OCI-LY1 (cell line): ENCODE measurements at regions not wholly inside any gene's neighbourhood (a gene's known extent, or its start where the extent isn't known, plus 50 kb on each side); places are given as distances from the start of the nearest gene placed in this dataset.

Experiments used
- H2AFZ ChIP-seq: fragments of 200-600 bp; sonication (generic), shearing (Covaris generic); 2 replicates; pipeline ENCODE4 v1.6.0; 2014; ENCODE audit warnings: antibody characterized with exemption, mild to moderate bottlenecking, low read length
- H3F3A ChIP-seq: fragments of 200-600 bp; sonication (generic), shearing (Covaris generic); 2 replicates; pipeline ENCODE4 v1.6.0; 2014; ENCODE audit warnings: mild to moderate bottlenecking, antibody characterized with exemption, low read length, moderate library complexity; ENCODE audit not compliant: insufficient read depth
- H3K27ac ChIP-seq: fragments of 200-600 bp; sonication (generic); 2 replicates; pipeline ENCODE4 v1.5.1; 2014; ENCODE audit warnings: low read length, mixed run types, mild to moderate bottlenecking, low read depth; ENCODE audit not compliant: poor library complexity, severe bottlenecking
- H3K27me3 ChIP-seq: fragments of 200-600 bp; sonication (generic); 2 replicates; pipeline ENCODE4 v1.6.0; 2014; ENCODE audit warnings: antibody characterized with exemption, mild to moderate bottlenecking, low read length, moderate library complexity; ENCODE audit not compliant: insufficient read depth
- H3K36me3 ChIP-seq: fragments of 200-600 bp; sonication (generic); 2 replicates; pipeline ENCODE4 v1.6.1; 2014; ENCODE audit warnings: mild to moderate bottlenecking, antibody characterized with exemption, low read length, moderate library complexity, mixed read lengths; ENCODE audit not compliant: insufficient read depth
- H3K4me1 ChIP-seq: fragments of 200-600 bp; sonication (generic); 2 replicates; pipeline ENCODE4 v1.5.1; 2014; ENCODE audit warnings: mild to moderate bottlenecking, low read length, moderate library complexity; ENCODE audit not compliant: insufficient read depth, severe bottlenecking
- H3K4me2 ChIP-seq: fragments of 200-600 bp; sonication (generic), shearing (Covaris generic); 2 replicates; pipeline ENCODE4 v1.6.1; 2014; ENCODE audit warnings: low read length
- H3K4me3 ChIP-seq: fragments of 200-600 bp; sonication (generic); 2 replicates; pipeline ENCODE4 v1.5.1; 2014; ENCODE audit warnings: low read length, low read depth, mild to moderate bottlenecking, mixed read lengths; ENCODE audit not compliant: poor library complexity, severe bottlenecking
- H3K79me2 ChIP-seq: fragments of 200-600 bp; shearing (Covaris generic); 2 replicates; pipeline ENCODE4 v1.6.1; 2016; ENCODE audit warnings: mixed run types, low read length, mixed read lengths; ENCODE audit not compliant: insufficient read depth
- H3K9ac ChIP-seq: fragments of 200-600 bp; sonication (generic), shearing (Covaris generic); 2 replicates; pipeline ENCODE4 v1.6.1; 2014; ENCODE audit warnings: mild to moderate bottlenecking, low read length, mixed read lengths
- H3K9me2 ChIP-seq: fragments of 200-600 bp; sonication (generic), shearing (Covaris generic); 2 replicates; pipeline ENCODE4 v1.6.1; 2014; ENCODE audit warnings: low read depth, mild to moderate bottlenecking, low read length, mixed read lengths
- H3K9me3 ChIP-seq: fragments of 200-600 bp; shearing (Covaris generic); 2 replicates; pipeline ENCODE4 v1.6.1; 2014; ENCODE audit warnings: low read length, mixed read lengths
- H4K20me1 ChIP-seq: fragments of 200-600 bp; sonication (generic), shearing (Covaris generic); 2 replicates; pipeline ENCODE4 v1.6.0; 2016; ENCODE audit warnings: mild to moderate bottlenecking, low read length; ENCODE audit not compliant: insufficient read depth
- CTCF ChIP-seq: fragments of 200-600 bp; sonication (generic), shearing (Covaris generic); IDR thresholded peaks from 2 replicates; pipeline ENCODE4 v1.5.1; 2017; ENCODE audit warnings: mild to moderate bottlenecking, antibody characterized with exemption, low read length, moderate library complexity, mixed read lengths
- EZH2 ChIP-seq: fragments of 200-600 bp; sonication (generic), shearing (Covaris generic); IDR thresholded peaks from 2 replicates; pipeline ENCODE4 v1.8.0; 2017; ENCODE audit warnings: borderline replicate concordance, mixed run types, mild to moderate bottlenecking, antibody characterized with exemption, low read length, moderate library complexity, mixed read lengths

DNA sequence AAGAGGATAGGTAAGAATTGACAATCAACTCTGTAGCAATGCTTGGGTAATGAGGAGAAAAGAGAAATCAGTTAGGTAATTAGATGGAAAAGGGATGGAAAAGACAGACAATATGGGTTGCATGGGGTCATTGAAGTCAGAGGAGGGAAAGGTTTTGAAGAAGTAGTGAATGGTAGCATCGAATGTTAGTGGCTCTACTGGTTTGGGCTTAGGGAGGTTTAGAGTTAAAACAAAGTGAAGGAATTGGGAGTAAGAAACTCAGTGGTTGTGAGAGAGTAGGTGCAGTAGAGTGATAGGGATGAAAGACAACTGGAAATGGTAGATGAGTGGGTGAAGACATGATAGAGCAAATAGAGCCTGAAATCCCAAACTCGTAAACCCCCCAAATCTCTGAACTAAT, 140.1 kb upstream of the ZFP64 start:
- H3K4me1 ChIP-seq, result no peaks in the 10 kb centered on the region
- H3K36me3 ChIP-seq, result no peaks in the 10 kb centered on the region
- H3F3A ChIP-seq, result no peaks in the 10 kb centered on the region
- H3K4me2 ChIP-seq, result no peak overlapping the region
- no peak overlapping the region for H3K9ac ChIP-seq
- 0 out of 2 replicates have a peak, but pooled peaks cover 4% of the 10 kb centered on the region for H3K27me3 ChIP-seq
- H2AFZ ChIP-seq, result no peak overlapping the region
- H3K27ac ChIP-seq, result no peak overlapping the region
- no peak for TF ChIP-seq CTCF
- TF ChIP-seq EZH2, result no peak
- H3K9me3 ChIP-seq, result no peaks in the 10 kb centered on the region
- H3K9me2 ChIP-seq, result no peaks in the 10 kb centered on the region; the same call in 1 of the 2 replicates
- no peaks in the 10 kb centered on the region for H3K79me2 ChIP-seq
- no peaks in the 10 kb centered on the region for H4K20me1 ChIP-seq
- no peak overlapping the region for H3K4me3 ChIP-seq

DNA sequence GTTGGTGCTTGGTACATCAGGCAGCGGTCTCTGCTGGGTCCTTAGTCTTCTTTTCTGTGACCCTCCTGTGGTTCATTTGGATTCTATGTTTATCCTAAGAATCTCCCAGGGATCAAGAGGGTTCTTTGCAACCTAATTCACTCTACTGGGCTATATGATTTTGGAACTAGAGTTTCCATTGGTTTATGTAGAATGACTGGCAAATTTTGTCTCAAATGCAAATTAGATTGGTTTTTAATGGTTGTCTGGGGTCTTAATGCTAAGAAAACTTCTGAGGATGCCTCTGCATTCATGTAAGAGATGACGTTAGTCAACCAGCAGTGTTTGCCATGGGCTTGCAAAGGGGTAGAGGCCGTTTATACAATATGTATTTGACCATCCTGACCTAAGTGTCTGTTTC, 129.8 kb upstream of the ZFP64 start:
- TF ChIP-seq EZH2 (no peak), CTCF (no peak)

DNA sequence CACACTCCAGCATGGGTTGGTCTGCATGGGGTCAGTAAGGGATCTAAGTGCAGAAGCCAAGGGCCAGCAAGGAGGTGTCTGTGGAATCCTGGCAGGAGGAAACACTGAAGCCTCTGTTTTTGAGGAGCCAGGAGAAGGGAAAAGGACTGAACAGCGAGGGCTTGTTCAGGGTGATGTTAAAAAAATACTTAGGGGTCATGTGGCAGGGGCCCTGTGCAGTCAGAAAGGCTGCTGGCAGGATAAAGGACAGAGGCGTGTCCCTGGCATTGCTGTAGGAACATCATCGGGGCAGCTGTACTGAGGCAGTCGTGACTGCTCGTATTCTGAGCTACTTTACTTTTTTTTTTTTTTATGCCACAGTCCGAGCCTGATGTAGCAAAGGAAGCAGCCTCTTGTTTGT, 127.1 kb upstream of the ZFP64 start:
- H3K4me3 ChIP-seq, result no peak overlapping the region
- H3K4me2 ChIP-seq, result no peak overlapping the region
- H3K9ac ChIP-seq, result no peak overlapping the region
- no peaks in the 10 kb centered on the region for H4K20me1 ChIP-seq
- H3F3A ChIP-seq, result no peaks in the 10 kb centered on the region
- H3K4me1 ChIP-seq, result no peaks in the 10 kb centered on the region
- H3K9me2 ChIP-seq, result no peaks in the 10 kb centered on the region
- no peaks in the 10 kb centered on the region for H3K27me3 ChIP-seq
- no peak overlapping the region for H2AFZ ChIP-seq
- H3K79me2 ChIP-seq, result no peaks in the 10 kb centered on the region
- H3K36me3 ChIP-seq, result no peaks in the 10 kb centered on the region
- no peak overlapping the region for H3K27ac ChIP-seq
- TF ChIP-seq EZH2, result no peak
- TF ChIP-seq CTCF, result no peak
- no peaks in the 10 kb centered on the region for H3K9me3 ChIP-seq

More for the DNA sequence above, 129.8 kb upstream of the ZFP64 start:
- H3K27me3 ChIP-seq, result no peaks in the 10 kb centered on the region
- no peaks in the 10 kb centered on the region for H3K9me2 ChIP-seq
- no peak overlapping the region for H2AFZ ChIP-seq
- H3K79me2 ChIP-seq, result no peaks in the 10 kb centered on the region
- no peak overlapping the region for H3K4me2 ChIP-seq
- no peaks in the 10 kb centered on the region for H3K36me3 ChIP-seq
- H4K20me1 ChIP-seq, result no peaks in the 10 kb centered on the region
- H3F3A ChIP-seq, result no peaks in the 10 kb centered on the region
- no peak overlapping the region for H3K27ac ChIP-seq
- no peaks in the 10 kb centered on the region for H3K4me1 ChIP-seq
- H3K9me3 ChIP-seq, result no peaks in the 10 kb centered on the region
- no peak overlapping the region for H3K4me3 ChIP-seq
- no peak overlapping the region for H3K9ac ChIP-seq
